Mucosa of rectum (tissue), 2 donors: ENCODE measurements at regions not wholly inside any gene's neighbourhood (a gene's known extent, or its start where the extent isn't known, plus 50 kb on each side); places are given as distances from the start of the nearest gene placed in this dataset.

ENCODE experiments used
- H3K27ac ChIP-seq, 2 donors: one replicate each; pipeline ENCODE4 v1.7.0; 2013; ENCODE audit warnings: inconsistent platforms in 2 of 2, low read depth in 2 of 2, low read length in 2 of 2
- H3K27me3 ChIP-seq, 2 donors: one replicate each; pipeline ENCODE4 v1.7.0; 2013; ENCODE audit warnings: low read length in 2 of 2; ENCODE audit not compliant: control insufficient read depth in 2 of 2, insufficient read depth in 2 of 2
- H3K36me3 ChIP-seq, 2 donors: one replicate each; pipeline ENCODE4 v1.7.0; 2013; ENCODE audit warnings: low read length in 2 of 2; ENCODE audit not compliant: control insufficient read depth in 2 of 2, insufficient read depth in 2 of 2
- H3K4me1 ChIP-seq, 2 donors: one replicate each; pipeline ENCODE4 v1.7.0; 2013; ENCODE audit warnings: low read length in 2 of 2, mild to moderate bottlenecking in 1 of 2; ENCODE audit not compliant: control insufficient read depth in 2 of 2, insufficient read depth in 2 of 2
- H3K4me3 ChIP-seq, 2 donors: one replicate each; pipeline ENCODE4 v1.7.0; 2013; ENCODE audit warnings: low read length in 2 of 2
- H3K9ac ChIP-seq, 2 donors: one replicate each; pipeline ENCODE4 v1.7.0; 2013; ENCODE audit warnings: low read length in 2 of 2, low read depth in 1 of 2, mild to moderate bottlenecking in 1 of 2
- H3K9me3 ChIP-seq, 2 donors: one replicate each; pipeline ENCODE4 v1.7.0; 2013; ENCODE audit warnings: low read length in 2 of 2; ENCODE audit not compliant: control insufficient read depth in 2 of 2
- donor health status: healthy.
- donor health status: Normal muscosa, but diverticular disease.

GRCh38 chr20:40525351-40525750, 163.7 kb downstream of the MAFB start:
- H3K9me3 ChIP-seq: no peaks in the 10 kb centered on the region
- H3K4me3 ChIP-seq: no peak overlapping the region
- H3K4me1 ChIP-seq: no peaks in the 10 kb centered on the region
- no peaks in the 10 kb centered on the region for H3K27me3 ChIP-seq
- no peaks in the 10 kb centered on the region for H3K36me3 ChIP-seq
- no peak overlapping the region for H3K27ac ChIP-seq
- H3K9ac ChIP-seq: no peak overlapping the region

- Histone ChIP-seq H3K27me3 (no peaks in the 10 kb centered on the region), H3K27ac (no peak overlapping the region), H3K9me3 (no peaks in the 10 kb centered on the region), H3K4me3 (no peak overlapping the region), H3K9ac (no peak overlapping the region), H3K36me3 (no peaks in the 10 kb centered on the region), H3K4me1 (no peaks in the 10 kb centered on the region)
Measured at GRCh38 chr20:40524071-40524470, 165.0 kb downstream of the MAFB start.

- no peak overlapping the region for H3K9ac ChIP-seq
- no peaks in the 10 kb centered on the region for H3K4me1 ChIP-seq
- no peaks in the 10 kb centered on the region for H3K36me3 ChIP-seq
- H3K9me3 ChIP-seq: no peaks in the 10 kb centered on the region
- no peak overlapping the region for H3K4me3 ChIP-seq
- no peaks in the 10 kb centered on the region for H3K27me3 ChIP-seq
- H3K27ac ChIP-seq: no peak overlapping the region
Measured at GRCh38 chr20:40522405-40522804, 166.6 kb downstream of the MAFB start.

GRCh38 chr20:40521962-40522361, 167.1 kb downstream of the MAFB start:
- no peak overlapping the region for H3K4me3 ChIP-seq
- no peaks in the 10 kb centered on the region for H3K36me3 ChIP-seq
- H3K9me3 ChIP-seq: no peaks in the 10 kb centered on the region
- H3K4me1 ChIP-seq: no peaks in the 10 kb centered on the region
- no peak overlapping the region for H3K27ac ChIP-seq
- no peaks in the 10 kb centered on the region for H3K27me3 ChIP-seq
- no peak overlapping the region for H3K9ac ChIP-seq

- no peaks in the 10 kb centered on the region for H3K4me1 ChIP-seq
- no peak overlapping the region for H3K27ac ChIP-seq
- no peaks in the 10 kb centered on the region for H3K36me3 ChIP-seq
- no peaks in the 10 kb centered on the region for H3K9me3 ChIP-seq
- H3K27me3 ChIP-seq: no peaks in the 10 kb centered on the region
- H3K9ac ChIP-seq: no peak overlapping the region
- H3K4me3 ChIP-seq: no peak overlapping the region
Measured at GRCh38 chr20:40519918-40520317, 169.1 kb downstream of the MAFB start.

GRCh38 chr20:40512994-40513393, 176.0 kb downstream of the MAFB start:
- Histone ChIP-seq H3K27me3 (no peaks in the 10 kb centered on the region), H3K4me3 (no peak overlapping the region), H3K27ac (no peak overlapping the region), H3K9me3 (no peaks in the 10 kb centered on the region), H3K4me1 (no peaks in the 10 kb centered on the region), H3K36me3 (no peaks in the 10 kb centered on the region), H3K9ac (no peak overlapping the region)

- Histone ChIP-seq H3K4me3 (no peak overlapping the region), H3K4me1 (no peaks in the 10 kb centered on the region), H3K9me3 (no peaks in the 10 kb centered on the region), H3K36me3 (no peaks in the 10 kb centered on the region), H3K9ac (no peak overlapping the region), H3K27ac (no peak overlapping the region), H3K27me3 (no peaks in the 10 kb centered on the region)
Measured at GRCh38 chr20:40512591-40512990, 176.4 kb downstream of the MAFB start.

GRCh38 chr20:40511478-40511877, 177.6 kb downstream of the MAFB start:
- Histone ChIP-seq H3K9ac (no peak overlapping the region), H3K36me3 (no peaks in the 10 kb centered on the region), H3K9me3 (no peaks in the 10 kb centered on the region), H3K4me3 (no peak overlapping the region), H3K27ac (no peak overlapping the region), H3K27me3 (no peaks in the 10 kb centered on the region), H3K4me1 (no peaks in the 10 kb centered on the region)

GRCh38 chr20:40510622-40511021, 178.4 kb downstream of the MAFB start:
- H3K9me3 ChIP-seq: no peaks in the 10 kb centered on the region
- no peak overlapping the region for H3K9ac ChIP-seq
- H3K27ac ChIP-seq: no peak overlapping the region
- no peaks in the 10 kb centered on the region for H3K4me1 ChIP-seq
- no peaks in the 10 kb centered on the region for H3K36me3 ChIP-seq
- no peak overlapping the region for H3K4me3 ChIP-seq
- H3K27me3 ChIP-seq: no peaks in the 10 kb centered on the region

GRCh38 chr20:40508821-40509220, 180.2 kb downstream of the MAFB start:
- H3K27ac ChIP-seq: no peak overlapping the region
- H3K9ac ChIP-seq: no peak overlapping the region
- H3K9me3 ChIP-seq: no peaks in the 10 kb centered on the region
- no peak overlapping the region for H3K4me3 ChIP-seq
- H3K4me1 ChIP-seq: no peaks in the 10 kb centered on the region
- no peaks in the 10 kb centered on the region for H3K36me3 ChIP-seq
- no peaks in the 10 kb centered on the region for H3K27me3 ChIP-seq

- Histone ChIP-seq H3K4me3 (no peak overlapping the region), H3K36me3 (no peaks in the 10 kb centered on the region), H3K9me3 (no peaks in the 10 kb centered on the region), H3K4me1 (no peaks in the 10 kb centered on the region), H3K27ac (peak overlapping the region in 1 of 2 donors; percentile 1), H3K27me3 (no peaks in the 10 kb centered on the region), H3K9ac (no peak overlapping the region)
Measured at GRCh38 chr20:40506537-40506939, 182.5 kb downstream of the MAFB start.
